Ovary (tissue), 3 donors: ENCODE measurements at regions not wholly inside any gene's neighbourhood (a gene's known extent, or its start where the extent isn't known, plus 50 kb on each side); places are given as distances from the start of the nearest gene placed in this dataset.

Source experiments
- CTCF ChIP-seq, 3 donors: fragments of 450-650 bp in 2 of 3; fragments of 200-600 bp in 1 of 3; IDR thresholded peaks; one replicate each; pipeline versions ENCODE4 v1.5.1 to v1.8.0; 2016 to 2022; ENCODE audit warnings: antibody characterized with exemption in 3 of 3, mild to moderate bottlenecking in 1 of 3
- EP300 ChIP-seq: sonication (generic); formaldehyde crosslinking; IDR thresholded peaks from one replicate; pipeline ENCODE4 v1.6.1; 2017; ENCODE audit warnings: antibody characterized with exemption
- POLR2A ChIP-seq: fragments of 450-650 bp; IDR thresholded peaks from one replicate; pipeline ENCODE4 v1.6.1; 2017; ENCODE audit warnings: antibody characterized with exemption, mild to moderate bottlenecking, moderate library complexity
- donor health status: DM: no; HTN: no; CAD: no.

GRCh38 chr13:106287351-106287750 is 248.1 kb downstream of the EFNB2 start:
- TF ChIP-seq CTCF (IDR thresholded peaks at IDR 0.05) (no peak), POLR2A (no peak), EP300 (no peak)
